Transverse colon (tissue), 4 donors: ENCODE measurements at regions not wholly inside any gene's neighbourhood (a gene's known extent, or its start where the extent isn't known, plus 50 kb on each side); places are given as distances from the start of the nearest gene placed in this dataset.
"Not testable (repeated sequence)": the region's sequence is repeated elsewhere in the genome, so short reads cannot be mapped to it uniquely, and the experiment has no call there.

Source experiments
- DNase-seq: peaks from one replicate; pipeline ENCODE4 v3.0.0-alpha.2; 2019
- H3K27ac ChIP-seq, 4 donors: fragments of 200-600 bp; sonication (generic); 2 replicates each; pipeline ENCODE4 v1.5.1; 2016 to 2018; ENCODE audit warnings: inconsistent platforms in 4 of 4
- H3K27me3 ChIP-seq: fragments of 200-600 bp; sonication (generic); 2 replicates; pipeline ENCODE4 v1.5.1; 2017; ENCODE audit warnings: inconsistent platforms
- H3K36me3 ChIP-seq, 4 donors: fragments of 200-600 bp; sonication (generic); 2 replicates each; pipeline ENCODE4 v1.5.1; 2017 to 2019; ENCODE audit warnings: inconsistent platforms in 4 of 4
- H3K4me1 ChIP-seq, 4 donors: fragments of 200-600 bp; sonication (generic); 2 replicates each; pipeline ENCODE4 v1.5.1; 2017 to 2020; ENCODE audit warnings: inconsistent platforms in 4 of 4
- H3K4me3 ChIP-seq, 4 donors: fragments of 200-600 bp; sonication (generic); 1 replicate in 1 of 4; 2 replicates in 3 of 4; pipeline versions ENCODE4 v1.5.1 to v1.6.1; 2017 to 2019; ENCODE audit warnings: inconsistent platforms in 4 of 4
- H3K9me3 ChIP-seq, 2 donors: fragments of 200-600 bp; sonication (generic); 2 replicates each; pipeline ENCODE4 v1.5.1; 2017 to 2019; ENCODE audit warnings: inconsistent platforms in 2 of 2
- EP300 ChIP-seq: sonication (generic); formaldehyde crosslinking; IDR thresholded peaks from one replicate; pipeline ENCODE4 v1.6.1; 2017; ENCODE audit warnings: antibody characterized with exemption, low read depth
- POLR2A ChIP-seq: fragments of 450-650 bp; IDR thresholded peaks from one replicate; pipeline ENCODE4 v1.6.1; 2016; ENCODE audit warnings: antibody characterized with exemption, mild to moderate bottlenecking, moderate library complexity
- POLR2AphosphoS5 ChIP-seq, 3 donors: sonication (generic); formaldehyde crosslinking; IDR thresholded peaks; one replicate each; pipeline ENCODE4 v1.6.1; 2016; ENCODE audit warnings: antibody characterized with exemption in 3 of 3
- WGBS, 2 donors: methylation state at CpG; one replicate each; pipeline ENCODE4 v1.1.5; 2018; ENCODE audit warnings: low coverage in 1 of 2; 5-methylcytosine and 5-hydroxymethylcytosine counted together
- in situ Hi-C, 4 donors: fragments of 200-750 bp; cut with MboI; loops; one replicate each; pipeline versions ENCODE4 v1.15.0 to v1.15.1; 2017; ENCODE audit warnings: low sequenced_read_pairs in 3 of 4, low pct_ligation_motif_present in 1 of 4, low pct_unique_long_range_greater_than_20kb in 1 of 4
- intact Hi-C: fragments of 100-400 bp; cut with DNase I; formaldehyde crosslinking; loops from one replicate; pipeline ENCODE4 v1.15.1; 2023; ENCODE audit warnings: low total_unique reads
- TF ChIP-seq, protein P1 (sequence below), 5 experiments: fragments of 200-600 bp in 3 of 5; fragments of 450-650 bp in 2 of 5; sonication (generic) in 3 of 5; IDR thresholded peaks; 1 replicate in 2 of 5; 2 replicates in 3 of 5; pipeline ENCODE4 v1.5.1; 2016 to 2017; ENCODE audit warnings: antibody characterized with exemption in 5 of 5, inconsistent platforms in 3 of 5, mild to moderate bottlenecking in 2 of 5, moderate library complexity in 1 of 5

DNA sequence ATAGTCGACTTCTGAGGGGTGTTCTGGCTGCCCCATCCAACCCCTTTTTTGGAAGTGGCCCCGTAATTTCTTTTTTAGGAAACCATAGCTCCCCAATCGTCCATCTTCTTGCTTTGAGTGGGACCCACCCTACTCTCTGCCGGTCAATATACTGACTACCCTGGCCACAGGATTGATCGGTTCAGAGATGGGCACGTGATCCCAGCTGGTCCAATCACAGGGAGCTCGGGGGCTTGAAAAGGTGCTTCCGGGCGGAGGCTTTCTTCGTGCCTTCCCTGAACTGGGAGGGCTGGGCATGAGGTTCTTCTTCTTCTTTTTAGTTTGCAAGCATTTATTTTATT lies 78.7 kb upstream of the SH3PXD2B start:
- no peaks in the 10 kb centered on the region for H3K9me3 ChIP-seq
- intact Hi-C loops: no loop called here
- peak overlapping the region; percentile 54 to 78 (median 68) for H3K27ac ChIP-seq
- no peaks in the 10 kb centered on the region for H3K27me3 ChIP-seq
- H3K4me3 ChIP-seq: no peak overlapping the region
- in situ Hi-C loops: no loop called here
- 63 to 80% methylated on average over 1 to 10 of the region's 10 CpGs for WGBS, 2 donors
- H3K4me1 ChIP-seq: peaks cover 20 to 27% (median 21%) of the 10 kb centered on the region in 4 donors
- H3K36me3 ChIP-seq: no peaks in the 10 kb centered on the region
- TF ChIP-seq EP300 (no peak), POLR2AphosphoS5 (IDR thresholded peaks at IDR 0.05) (no peak), POLR2A (no peak)
- TF ChIP-seq, protein P1, sequence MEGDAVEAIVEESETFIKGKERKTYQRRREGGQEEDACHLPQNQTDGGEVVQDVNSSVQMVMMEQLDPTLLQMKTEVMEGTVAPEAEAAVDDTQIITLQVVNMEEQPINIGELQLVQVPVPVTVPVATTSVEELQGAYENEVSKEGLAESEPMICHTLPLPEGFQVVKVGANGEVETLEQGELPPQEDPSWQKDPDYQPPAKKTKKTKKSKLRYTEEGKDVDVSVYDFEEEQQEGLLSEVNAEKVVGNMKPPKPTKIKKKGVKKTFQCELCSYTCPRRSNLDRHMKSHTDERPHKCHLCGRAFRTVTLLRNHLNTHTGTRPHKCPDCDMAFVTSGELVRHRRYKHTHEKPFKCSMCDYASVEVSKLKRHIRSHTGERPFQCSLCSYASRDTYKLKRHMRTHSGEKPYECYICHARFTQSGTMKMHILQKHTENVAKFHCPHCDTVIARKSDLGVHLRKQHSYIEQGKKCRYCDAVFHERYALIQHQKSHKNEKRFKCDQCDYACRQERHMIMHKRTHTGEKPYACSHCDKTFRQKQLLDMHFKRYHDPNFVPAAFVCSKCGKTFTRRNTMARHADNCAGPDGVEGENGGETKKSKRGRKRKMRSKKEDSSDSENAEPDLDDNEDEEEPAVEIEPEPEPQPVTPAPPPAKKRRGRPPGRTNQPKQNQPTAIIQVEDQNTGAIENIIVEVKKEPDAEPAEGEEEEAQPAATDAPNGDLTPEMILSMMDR (IDR thresholded peaks at IDR 0.05): no peak
- peak; percentile 21 for DNase-seq

DNA sequence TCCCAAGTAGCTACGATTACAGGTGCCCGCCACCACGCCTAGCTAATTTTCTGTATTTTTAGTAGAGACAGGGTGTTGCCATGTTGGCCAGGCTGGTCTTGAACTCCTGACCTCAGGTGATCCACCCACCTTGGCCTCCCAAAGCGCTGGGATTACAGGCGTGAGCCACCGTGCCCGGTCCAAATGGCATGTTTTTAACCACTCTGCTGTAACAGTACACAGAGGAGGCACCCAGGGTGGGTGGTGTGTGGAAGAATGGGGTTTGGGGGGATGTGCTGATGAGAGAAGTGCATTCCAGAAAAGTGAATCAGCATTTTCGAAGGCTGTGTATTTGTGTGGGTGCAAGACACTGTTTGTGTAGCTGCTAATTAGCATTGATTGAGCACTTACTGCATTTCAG lies 78.1 kb upstream of the SH3PXD2B start:
- in situ Hi-C loops, H3K4me3 ChIP-seq, H3K9me3 ChIP-seq, H3K27me3 ChIP-seq, intact Hi-C loops, H3K36me3 ChIP-seq, DNase-seq: not testable (repeated sequence)
- Histone ChIP-seq H3K27ac (peak overlapping the region in 1 of 4 donors; percentile 68), H3K4me1 (peaks cover 20 to 27% (median 21%) of the 10 kb centered on the region in 4 donors)
- WGBS, 2 donors: 75 to 88% methylated on average over 4 to 8 of the region's 8 CpGs

DNA sequence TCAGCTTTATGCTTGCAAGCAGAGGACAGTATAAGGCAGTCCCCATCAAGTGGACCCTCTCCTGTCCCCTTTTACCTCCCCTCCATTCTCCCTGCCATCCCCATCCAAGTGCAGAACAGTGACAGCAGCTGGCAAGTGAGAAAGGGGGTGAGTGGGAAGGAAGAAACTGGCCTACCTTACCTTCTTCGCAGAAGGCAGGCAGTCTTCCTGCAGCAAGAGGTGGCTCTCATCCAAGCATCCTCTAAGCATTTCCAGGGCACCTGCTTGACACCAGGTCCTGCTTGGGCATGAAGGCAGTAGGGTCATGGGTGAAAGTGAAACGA lies 77.3 kb upstream of the SH3PXD2B start:
- peaks cover 20 to 27% (median 21%) of the 10 kb centered on the region in 4 donors for H3K4me1 ChIP-seq
- no peak overlapping the region for H3K4me3 ChIP-seq
- no peaks in the 10 kb centered on the region for H3K27me3 ChIP-seq
- intact Hi-C loops: no loop called here
- 81 to 86% methylated on average over 1 to 2 of the region's 2 CpGs for WGBS, 2 donors
- no peak for DNase-seq
- H3K36me3 ChIP-seq: no peaks in the 10 kb centered on the region
- in situ Hi-C loops: no loop called here
- no peak overlapping the region for H3K27ac ChIP-seq
- no peaks in the 10 kb centered on the region for H3K9me3 ChIP-seq
- TF ChIP-seq POLR2A: no peak
- TF ChIP-seq, protein P1 (IDR thresholded peaks at IDR 0.05): no peak
- TF ChIP-seq EP300: no peak
- no peak for TF ChIP-seq POLR2AphosphoS5 (IDR thresholded peaks at IDR 0.05)

DNA sequence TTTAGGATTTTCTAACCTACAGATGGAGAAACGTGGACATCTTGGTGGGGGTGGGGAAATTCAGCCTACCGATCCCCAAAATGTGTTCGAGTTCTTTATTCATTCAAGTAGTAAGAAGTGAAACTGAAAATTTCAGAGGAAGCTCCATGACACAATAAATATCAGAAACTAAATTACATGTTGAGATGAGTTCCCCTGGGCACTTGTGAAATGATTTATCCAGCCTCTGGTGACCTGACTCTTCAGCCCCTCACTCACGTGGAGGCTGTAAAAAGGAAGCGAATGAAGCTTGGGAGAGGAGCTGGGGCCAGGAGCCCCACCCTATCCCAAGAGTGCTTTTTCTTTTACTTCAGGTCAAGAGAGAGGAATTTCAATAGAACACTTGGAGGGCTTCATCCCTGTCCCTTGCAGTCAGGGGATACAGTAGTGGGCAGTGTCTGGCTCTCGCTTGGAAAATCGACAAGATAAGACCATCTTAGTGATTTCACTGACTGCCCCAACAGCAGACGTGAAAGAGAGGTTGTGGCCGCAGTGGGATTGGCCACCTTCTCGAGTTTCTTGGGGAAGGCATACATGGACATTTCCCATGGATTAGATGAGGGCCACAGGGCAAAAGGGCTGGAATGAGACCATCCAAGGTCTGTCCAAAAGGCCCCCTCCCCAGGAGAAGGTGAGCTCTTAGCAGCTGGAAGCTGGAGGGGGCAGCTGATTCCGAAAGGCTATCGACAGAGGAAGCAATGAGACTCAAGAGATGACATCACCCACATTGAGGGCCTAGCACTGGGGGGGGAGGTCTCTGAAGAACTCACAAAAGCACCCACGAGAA lies 76.8 kb upstream of the SH3PXD2B start:
- H3K9me3 ChIP-seq: no peaks in the 10 kb centered on the region
- no peak for TF ChIP-seq POLR2A
- TF ChIP-seq EP300: no peak
- no peak for DNase-seq
- in situ Hi-C loops: no loop called here
- no peaks in the 10 kb centered on the region for H3K27me3 ChIP-seq
- intact Hi-C loops: no loop called here
- H3K27ac ChIP-seq: no peak overlapping the region
- WGBS, 2 donors: 70 to 78% methylated on average over 5 to 13 of the region's 13 CpGs
- no peaks in the 10 kb centered on the region for H3K36me3 ChIP-seq
- no peak overlapping the region for H3K4me3 ChIP-seq
- peaks cover 20 to 28% (median 21%) of the 10 kb centered on the region in 4 donors for H3K4me1 ChIP-seq

DNA sequence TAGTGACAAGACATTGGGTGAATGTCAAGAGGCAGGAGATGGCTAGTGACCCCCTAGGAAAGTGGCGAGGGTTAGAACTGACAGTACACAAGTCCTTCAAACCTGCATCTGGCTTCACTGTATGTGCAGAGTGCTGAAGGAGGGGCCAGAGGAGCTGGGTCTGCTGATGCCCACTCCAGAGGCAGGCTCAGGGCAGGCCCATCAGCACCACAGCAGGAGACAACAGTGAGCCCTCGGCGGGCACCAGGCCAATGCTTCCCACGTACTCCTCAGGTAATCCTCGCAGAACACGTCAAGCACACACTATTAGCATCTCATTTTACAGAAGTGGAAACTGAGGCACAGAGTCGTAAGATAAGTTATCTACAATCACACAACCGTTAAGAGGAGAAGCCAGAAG lies 76.1 kb upstream of the SH3PXD2B start:
- TF ChIP-seq, protein P1 (IDR thresholded peaks at IDR 0.05): no peak
- no peak for TF ChIP-seq POLR2A
- TF ChIP-seq POLR2AphosphoS5 (IDR thresholded peaks at IDR 0.05): no peak
- no peak for TF ChIP-seq EP300
- H3K27ac ChIP-seq: no peak overlapping the region
- intact Hi-C loops: no loop called here
- no peak for DNase-seq
- H3K4me1 ChIP-seq: peaks cover 20 to 35% (median 26%) of the 10 kb centered on the region in 4 donors
- no peak overlapping the region for H3K4me3 ChIP-seq
- in situ Hi-C loops: no loop called here
- H3K9me3 ChIP-seq: no peaks in the 10 kb centered on the region
- H3K36me3 ChIP-seq: no peaks in the 10 kb centered on the region
- H3K27me3 ChIP-seq: no peaks in the 10 kb centered on the region
- 86 to 94% methylated on average over 2 to 8 of the region's 8 CpGs for WGBS, 2 donors
